Lower leg skin (tissue), 3 donors: ENCODE measurements at regions not wholly inside any gene's neighbourhood (a gene's known extent, or its start where the extent isn't known, plus 50 kb on each side); places are given as distances from the start of the nearest gene placed in this dataset.

Experiments
- POLR2A ChIP-seq, 2 donors: fragments of 450-650 bp; IDR thresholded peaks; one replicate each; pipeline ENCODE4 v1.6.1; 2016 to 2017; ENCODE audit warnings: antibody characterized with exemption in 2 of 2, mild to moderate bottlenecking in 1 of 2, moderate library complexity in 1 of 2
- TF ChIP-seq, protein P1 (sequence below), 3 donors: fragments of 450-650 bp; IDR thresholded peaks; one replicate each; pipeline ENCODE4 v1.5.1; 2016; ENCODE audit warnings: antibody characterized with exemption in 3 of 3, mild to moderate bottlenecking in 3 of 3, moderate library complexity in 2 of 3

DNA sequence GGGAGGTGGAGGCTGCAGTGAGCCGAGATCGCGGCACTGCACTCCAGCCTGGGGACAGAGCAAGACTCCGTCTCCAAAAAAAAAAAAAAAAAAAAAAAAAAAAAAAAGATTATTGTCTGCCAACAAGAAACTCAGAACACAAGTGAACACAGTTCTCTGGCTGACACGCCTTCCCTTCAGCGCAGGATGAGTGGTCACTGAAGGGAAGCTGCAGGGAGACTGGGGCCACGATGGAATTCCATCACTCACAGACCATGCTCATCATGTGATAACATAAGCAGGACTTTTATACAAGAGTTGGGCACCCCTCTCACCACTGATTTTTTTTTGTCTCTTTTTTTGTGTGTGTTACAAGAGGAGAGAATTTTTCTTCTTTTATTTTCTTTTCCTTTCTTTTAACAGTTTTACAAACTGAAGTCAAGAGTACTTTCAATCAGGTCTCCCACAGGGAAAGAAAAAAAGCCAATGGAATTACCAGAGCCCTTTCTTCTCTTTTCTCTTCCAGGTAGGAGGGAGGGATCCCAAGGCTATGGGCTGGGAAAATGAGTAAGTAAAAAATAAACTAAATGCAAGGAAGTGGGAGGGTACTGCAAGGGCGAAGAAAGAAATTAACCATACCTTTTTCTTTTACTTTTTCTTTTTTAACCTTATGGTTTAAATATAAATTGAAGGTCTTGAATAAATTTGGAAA, 435.6 kb downstream of the GPM6A start:
- TF ChIP-seq, protein P1, sequence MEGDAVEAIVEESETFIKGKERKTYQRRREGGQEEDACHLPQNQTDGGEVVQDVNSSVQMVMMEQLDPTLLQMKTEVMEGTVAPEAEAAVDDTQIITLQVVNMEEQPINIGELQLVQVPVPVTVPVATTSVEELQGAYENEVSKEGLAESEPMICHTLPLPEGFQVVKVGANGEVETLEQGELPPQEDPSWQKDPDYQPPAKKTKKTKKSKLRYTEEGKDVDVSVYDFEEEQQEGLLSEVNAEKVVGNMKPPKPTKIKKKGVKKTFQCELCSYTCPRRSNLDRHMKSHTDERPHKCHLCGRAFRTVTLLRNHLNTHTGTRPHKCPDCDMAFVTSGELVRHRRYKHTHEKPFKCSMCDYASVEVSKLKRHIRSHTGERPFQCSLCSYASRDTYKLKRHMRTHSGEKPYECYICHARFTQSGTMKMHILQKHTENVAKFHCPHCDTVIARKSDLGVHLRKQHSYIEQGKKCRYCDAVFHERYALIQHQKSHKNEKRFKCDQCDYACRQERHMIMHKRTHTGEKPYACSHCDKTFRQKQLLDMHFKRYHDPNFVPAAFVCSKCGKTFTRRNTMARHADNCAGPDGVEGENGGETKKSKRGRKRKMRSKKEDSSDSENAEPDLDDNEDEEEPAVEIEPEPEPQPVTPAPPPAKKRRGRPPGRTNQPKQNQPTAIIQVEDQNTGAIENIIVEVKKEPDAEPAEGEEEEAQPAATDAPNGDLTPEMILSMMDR (IDR thresholded peaks at IDR 0.05) = no peak
- TF ChIP-seq POLR2A (IDR thresholded peaks at IDR 0.05) = no peak
